Keratinocyte (primary cell): ENCODE measurements at regions not wholly inside any gene's neighbourhood (a gene's known extent, or its start where the extent isn't known, plus 50 kb on each side); places are given as distances from the start of the nearest gene placed in this dataset.

Source experiments
- DNase-seq: peaks from one replicate; pipeline ENCODE4 v3.0.0-alpha.2; 2011; ENCODE audit warnings: low read depth, missing footprints, low spot score
- FAIRE-seq: peaks from 2 replicates; lab custom pipeline; 2011; peaks lifted over from hg19 to GRCh38; lab: Jason Lieb, UNC
- H2AFZ ChIP-seq: 2 replicates; pipeline ENCODE4 v1.6.0; 2012; ENCODE audit warnings: low read length, control low read depth, inconsistent platforms; ENCODE audit not compliant: control insufficient read depth
- H3K27ac ChIP-seq: 2 replicates; pipeline ENCODE4 v1.5.1; 2011; ENCODE audit warnings: low read length; ENCODE audit not compliant: control insufficient read depth, insufficient read depth
- H3K27me3 ChIP-seq: 3 replicates; pipeline ENCODE4 v1.6.0; 2011; ENCODE audit warnings: low read length; ENCODE audit not compliant: control insufficient read depth, insufficient read depth; ENCODE audit errors: extremely low read depth
- H3K36me3 ChIP-seq, 2 experiments: 2 replicates in 1 of 2; 3 replicates in 1 of 2; pipeline ENCODE4 v1.5.1; 2011; ENCODE audit warnings: low read length in 2 of 2, mild to moderate bottlenecking in 1 of 2; ENCODE audit not compliant: control insufficient read depth in 2 of 2, insufficient read depth in 2 of 2; ENCODE audit errors: extremely low read depth in 1 of 2
- H3K4me1 ChIP-seq: 3 replicates; pipeline ENCODE4 v1.5.1; 2011; ENCODE audit warnings: low read length; ENCODE audit not compliant: control insufficient read depth, insufficient read depth; ENCODE audit errors: extremely low read depth
- H3K4me2 ChIP-seq: 3 replicates; pipeline ENCODE4 v1.6.0; 2011; ENCODE audit warnings: low read depth, low read length; ENCODE audit not compliant: control insufficient read depth, insufficient read depth; ENCODE audit errors: extremely low read depth
- H3K4me3 ChIP-seq, 3 experiments: fragments of 200-600 bp in 1 of 3; sonication (generic) in 1 of 3; 2 replicates in 2 of 3; 3 replicates in 1 of 3; pipeline ENCODE4 v1.5.1; 2011 to 2016; ENCODE audit warnings: low read length in 3 of 3, mild to moderate bottlenecking in 3 of 3, control low read depth in 2 of 3, inconsistent platforms in 1 of 3, low read depth in 1 of 3, mixed read lengths in 1 of 3, mixed run types in 1 of 3, moderate library complexity in 1 of 3; ENCODE audit not compliant: control insufficient read depth in 2 of 3, insufficient read depth in 2 of 3; ENCODE audit errors: extremely low read depth in 1 of 3
- H3K79me2 ChIP-seq: 2 replicates; pipeline ENCODE4 v1.6.0; 2012; ENCODE audit warnings: low read length; ENCODE audit not compliant: control insufficient read depth, insufficient read depth
- H3K9ac ChIP-seq: 3 replicates; pipeline ENCODE4 v1.6.0; 2011; ENCODE audit warnings: low read length; ENCODE audit not compliant: control insufficient read depth, insufficient read depth; ENCODE audit errors: extremely low read depth
- H3K9me1 ChIP-seq: 3 replicates; pipeline ENCODE4 v1.6.0; 2011; ENCODE audit warnings: low read length; ENCODE audit not compliant: control insufficient read depth, insufficient read depth; ENCODE audit errors: extremely low read depth
- H3K9me3 ChIP-seq: 2 replicates; pipeline ENCODE4 v1.5.1; 2012; ENCODE audit warnings: low read depth, low read length; ENCODE audit not compliant: control insufficient read depth
- H4K20me1 ChIP-seq: 3 replicates; pipeline ENCODE4 v1.6.0; 2011; ENCODE audit warnings: low read length; ENCODE audit not compliant: control insufficient read depth, insufficient read depth; ENCODE audit errors: extremely low read depth
- EZH2 ChIP-seq: IDR thresholded peaks from one replicate; pipeline ENCODE4 v1.6.1; 2012; ENCODE audit warnings: inconsistent platforms, mild to moderate bottlenecking, low read length, moderate library complexity
- dilution Hi-C: fragments of 300-500 bp; cut with MboI; formaldehyde crosslinking; loops from one replicate; pipeline ENCODE4 v1.7.0; 2020; ENCODE audit warnings: low sequenced_read_pairs; ENCODE audit not compliant: extremely low pct_ligation_motif_present
- TF ChIP-seq, protein P1 (sequence below), 3 experiments: IDR thresholded peaks in 1 of 3; conservative IDR thresholded peaks in 1 of 3; optimal IDR thresholded peaks in 1 of 3; 2 replicates in 2 of 3; 3 replicates in 1 of 3; pipeline versions ENCODE3 to v1.5.1; 2011; ENCODE audit warnings: low read length in 3 of 3, mild to moderate bottlenecking in 3 of 3, moderate library complexity in 2 of 3, control low read depth in 1 of 3, inconsistent platforms in 1 of 3; ENCODE audit not compliant: insufficient read depth in 2 of 3; ENCODE audit errors: extremely low read depth in 1 of 3

- no peak overlapping the region for H2AFZ ChIP-seq
- H3K4me3 ChIP-seq, result no peak overlapping the region
- no peak overlapping the region for H3K4me2 ChIP-seq
- no peaks in the 10 kb centered on the region for H3K9me3 ChIP-seq
- no peaks in the 10 kb centered on the region for H3K9me1 ChIP-seq
- no peak for FAIRE-seq
- TF ChIP-seq, protein P1, sequence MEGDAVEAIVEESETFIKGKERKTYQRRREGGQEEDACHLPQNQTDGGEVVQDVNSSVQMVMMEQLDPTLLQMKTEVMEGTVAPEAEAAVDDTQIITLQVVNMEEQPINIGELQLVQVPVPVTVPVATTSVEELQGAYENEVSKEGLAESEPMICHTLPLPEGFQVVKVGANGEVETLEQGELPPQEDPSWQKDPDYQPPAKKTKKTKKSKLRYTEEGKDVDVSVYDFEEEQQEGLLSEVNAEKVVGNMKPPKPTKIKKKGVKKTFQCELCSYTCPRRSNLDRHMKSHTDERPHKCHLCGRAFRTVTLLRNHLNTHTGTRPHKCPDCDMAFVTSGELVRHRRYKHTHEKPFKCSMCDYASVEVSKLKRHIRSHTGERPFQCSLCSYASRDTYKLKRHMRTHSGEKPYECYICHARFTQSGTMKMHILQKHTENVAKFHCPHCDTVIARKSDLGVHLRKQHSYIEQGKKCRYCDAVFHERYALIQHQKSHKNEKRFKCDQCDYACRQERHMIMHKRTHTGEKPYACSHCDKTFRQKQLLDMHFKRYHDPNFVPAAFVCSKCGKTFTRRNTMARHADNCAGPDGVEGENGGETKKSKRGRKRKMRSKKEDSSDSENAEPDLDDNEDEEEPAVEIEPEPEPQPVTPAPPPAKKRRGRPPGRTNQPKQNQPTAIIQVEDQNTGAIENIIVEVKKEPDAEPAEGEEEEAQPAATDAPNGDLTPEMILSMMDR (optimal IDR thresholded peaks at IDR 0.05 in 1 of 3, IDR thresholded peaks at IDR 0.05 in 1 of 3, conservative IDR thresholded peaks at IDR 0.05 in 1 of 3; ENCODE audit: extremely low read depth in 1 of 3, insufficient read depth in 2 of 3, low read length in 3 of 3), result peak in 1 of 3 experiments; percentile 37
- TF ChIP-seq EZH2, result no peak
- dilution Hi-C loops, result no loop called here
- no peaks in the 10 kb centered on the region for H3K79me2 ChIP-seq
- no peaks in the 10 kb centered on the region for H3K36me3 ChIP-seq
- H3K27ac ChIP-seq, result no peak overlapping the region
- no peaks in the 10 kb centered on the region for H4K20me1 ChIP-seq
- no peak overlapping the region for H3K9ac ChIP-seq
- no peaks in the 10 kb centered on the region for H3K27me3 ChIP-seq
- no peak for DNase-seq
- H3K4me1 ChIP-seq, result peaks cover 13% of the 10 kb centered on the region
Measured at GRCh38 chr4:23337292-23337691, 552.6 kb downstream of the PPARGC1A start.

DNA sequence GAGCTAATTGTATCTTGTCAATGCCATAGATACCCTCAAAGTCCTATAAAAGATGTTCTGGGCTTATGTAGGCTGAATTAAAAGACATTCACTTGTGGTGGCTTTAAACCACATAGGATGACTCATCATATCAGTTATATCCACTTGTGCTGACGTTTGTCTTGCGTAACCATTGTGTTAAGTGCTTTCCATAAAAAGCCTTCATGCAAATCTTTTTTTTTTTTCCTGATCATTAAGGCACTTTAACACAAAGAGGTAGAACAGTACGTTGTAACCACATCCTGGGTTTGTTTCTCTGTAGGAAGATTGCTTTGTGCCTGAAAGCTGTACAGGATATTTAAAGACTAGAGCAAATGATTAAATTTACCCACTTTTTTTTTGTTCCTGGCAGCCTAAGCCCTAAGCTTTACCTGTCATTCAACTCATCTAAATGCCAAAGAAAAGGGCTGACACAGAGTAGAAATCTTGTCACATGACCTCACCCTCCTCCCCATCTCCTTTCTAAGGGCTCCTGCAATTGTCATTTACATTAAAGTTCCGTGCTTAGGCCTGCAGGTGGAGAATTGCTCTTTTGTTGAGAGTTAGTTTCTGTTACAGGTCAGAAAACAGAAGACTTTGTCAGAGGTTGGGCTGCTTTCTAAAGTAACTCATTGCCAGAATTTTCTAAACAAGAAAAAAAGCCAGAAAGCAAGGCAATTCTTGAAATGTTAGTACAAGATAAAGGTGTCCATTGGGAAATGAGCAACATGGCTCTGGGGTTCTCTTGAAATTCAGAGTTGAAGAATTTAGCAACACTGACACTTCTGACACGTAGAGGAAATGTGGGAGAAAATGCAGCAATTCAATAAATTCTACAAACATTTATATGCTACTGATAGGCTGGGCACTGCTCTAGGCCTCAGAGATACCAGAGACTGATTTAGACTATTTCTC is 555.6 kb downstream of the PPARGC1A start:
- TF ChIP-seq, protein P1 (optimal IDR thresholded peaks at IDR 0.05 in 1 of 3, IDR thresholded peaks at IDR 0.05 in 1 of 3, conservative IDR thresholded peaks at IDR 0.05 in 1 of 3; ENCODE audit: extremely low read depth in 1 of 3, insufficient read depth in 2 of 3, low read length in 3 of 3), result no peak
- TF ChIP-seq EZH2, result no peak
- H2AFZ ChIP-seq, result no peak overlapping the region
- no peaks in the 10 kb centered on the region for H3K36me3 ChIP-seq
- DNase-seq (peak; percentile 75), FAIRE-seq (peak; percentile 93)
- H3K27me3 ChIP-seq, result no peaks in the 10 kb centered on the region
- H3K9ac ChIP-seq, result no peak overlapping the region
- H3K9me1 ChIP-seq, result no peaks in the 10 kb centered on the region
- H3K27ac ChIP-seq, result peak overlapping the region; percentile 19
- dilution Hi-C loops, result no loop called here
- H3K4me3 ChIP-seq, result no peak overlapping the region
- peaks cover 13% of the 10 kb centered on the region for H3K4me1 ChIP-seq
- H3K4me2 ChIP-seq, result peak overlapping the region; percentile 28
- no peaks in the 10 kb centered on the region for H3K9me3 ChIP-seq
- H3K79me2 ChIP-seq, result no peaks in the 10 kb centered on the region
- no peaks in the 10 kb centered on the region for H4K20me1 ChIP-seq
